GM18951 (cell line): ENCODE measurements at regions not wholly inside any gene's neighbourhood (a gene's known extent, or its start where the extent isn't known, plus 50 kb on each side); places are given as distances from the start of the nearest gene placed in this dataset.
"Not testable (repeated sequence)": the region's sequence is repeated elsewhere in the genome, so short reads cannot be mapped to it uniquely, and the experiment has no call there.

Experiments used
- POLR2A ChIP-seq: IDR thresholded peaks from 4 replicates; pipeline ENCODE4 v1.6.1; 2011; ENCODE audit warnings: mild to moderate bottlenecking; ENCODE audit not compliant: insufficient read length, insufficient read depth; ENCODE audit errors: extremely low read depth
- in situ Hi-C: fragments of 300-500 bp; cut with MboI; formaldehyde crosslinking; loops from one replicate; pipeline ENCODE4 v1.12.0; 2022; ENCODE audit warnings: low sequenced_read_pairs, mixed read lengths, inconsistent platforms; ENCODE audit not compliant: unreplicated experiment

- in situ Hi-C loops, result no loop called here
- TF ChIP-seq POLR2A, result no peak
These were observed 66.7 kb upstream of the SMARCAD1 start for GRCh38 chr4:94141001-94141400.

- in situ Hi-C loops, result not testable (repeated sequence)
These were observed 59.6 kb upstream of the SMARCAD1 start for GRCh38 chr4:94148052-94148451.

GRCh38 chr4:94152466-94152865, 55.2 kb upstream of the SMARCAD1 start:
- TF ChIP-seq POLR2A, result no peak
- in situ Hi-C loops, result no loop called here

- in situ Hi-C loops, result not testable (repeated sequence)
These were observed 52.3 kb upstream of the SMARCAD1 start for GRCh38 chr4:94155404-94155803.

GRCh38 chr4:94156826-94157225, 50.8 kb upstream of the SMARCAD1 start:
- TF ChIP-seq POLR2A, result no peak

More at GRCh38 chr4:94156826-94157225, 50.8 kb upstream of the SMARCAD1 start:
- in situ Hi-C loops, result no loop called here
